C4-2B (cell line): ENCODE measurements at regions not wholly inside any gene's neighbourhood (a gene's known extent, or its start where the extent isn't known, plus 50 kb on each side); places are given as distances from the start of the nearest gene placed in this dataset.
"Not testable (repeated sequence)": the region's sequence is repeated elsewhere in the genome, so short reads cannot be mapped to it uniquely, and the experiment has no call there.

Experiments
- ZFX ChIP-seq: fragments of 450-650 bp; IDR thresholded peaks from 2 replicates; pipeline ENCODE4 v1.6.1; 2017
- TF ChIP-seq, protein P1 (sequence below): fragments of 450-650 bp; conservative IDR thresholded peaks from 2 replicates; pipeline ENCODE4 v1.5.1; 2017; ENCODE audit warnings: mild to moderate bottlenecking

- TF ChIP-seq, protein P1, sequence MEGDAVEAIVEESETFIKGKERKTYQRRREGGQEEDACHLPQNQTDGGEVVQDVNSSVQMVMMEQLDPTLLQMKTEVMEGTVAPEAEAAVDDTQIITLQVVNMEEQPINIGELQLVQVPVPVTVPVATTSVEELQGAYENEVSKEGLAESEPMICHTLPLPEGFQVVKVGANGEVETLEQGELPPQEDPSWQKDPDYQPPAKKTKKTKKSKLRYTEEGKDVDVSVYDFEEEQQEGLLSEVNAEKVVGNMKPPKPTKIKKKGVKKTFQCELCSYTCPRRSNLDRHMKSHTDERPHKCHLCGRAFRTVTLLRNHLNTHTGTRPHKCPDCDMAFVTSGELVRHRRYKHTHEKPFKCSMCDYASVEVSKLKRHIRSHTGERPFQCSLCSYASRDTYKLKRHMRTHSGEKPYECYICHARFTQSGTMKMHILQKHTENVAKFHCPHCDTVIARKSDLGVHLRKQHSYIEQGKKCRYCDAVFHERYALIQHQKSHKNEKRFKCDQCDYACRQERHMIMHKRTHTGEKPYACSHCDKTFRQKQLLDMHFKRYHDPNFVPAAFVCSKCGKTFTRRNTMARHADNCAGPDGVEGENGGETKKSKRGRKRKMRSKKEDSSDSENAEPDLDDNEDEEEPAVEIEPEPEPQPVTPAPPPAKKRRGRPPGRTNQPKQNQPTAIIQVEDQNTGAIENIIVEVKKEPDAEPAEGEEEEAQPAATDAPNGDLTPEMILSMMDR: not testable (repeated sequence)
- TF ChIP-seq ZFX: not testable (repeated sequence)
These were observed 153.1 kb upstream of the C1QTNF3 start for GRCh38 chr5:34196091-34196490.
